A673 (cell line): ENCODE measurements at regions not wholly inside any gene's neighbourhood (a gene's known extent, or its start where the extent isn't known, plus 50 kb on each side); places are given as distances from the start of the nearest gene placed in this dataset.

Experiments used
- BruUV-seq: library from RNA; stranded (reverse); fragments of 400-500 nt; replicated peaks from 2 replicates; lab custom pipeline; 2021; lab: Mats Ljungman, UMichigan
- CTCF ChIA-PET: fragments of 300-600 bp; sonication (Branson Sonifier 250); formaldehyde crosslinking; loops from one replicate; lab custom pipeline; 2022; ENCODE audit warnings: antibody characterized with exemption; lab: Charles Lee
- POLR2A ChIA-PET: fragments of 300-600 bp; sonication (Branson Sonifier 250); formaldehyde crosslinking; loops from one replicate; lab custom pipeline; 2022; ENCODE audit warnings: antibody characterized with exemption; ENCODE audit not compliant: low non-redundant PET; lab: Charles Lee
- DNase-seq: peaks from one replicate; pipeline ENCODE4 v3.0.0-alpha.2; 2015; ENCODE audit warnings: low spot score
- H3K27ac ChIP-seq: fragments of 200-600 bp; sonication (generic); 2 replicates; pipeline ENCODE4 v1.5.1; 2016; ENCODE audit warnings: mixed run types, low read depth, mild to moderate bottlenecking, mixed read lengths, antibody characterized with exemption, low read length; ENCODE audit not compliant: poor library complexity, severe bottlenecking
- H3K27me3 ChIP-seq: fragments of 200-600 bp; sonication (generic); replicated peaks from 2 replicates; pipeline ENCODE4 v1.6.1; 2017; ENCODE audit warnings: mixed run types, low read depth, mild to moderate bottlenecking, mixed read lengths, antibody characterized with exemption, low read length; ENCODE audit not compliant: insufficient read depth, poor library complexity
- H3K36me3 ChIP-seq: fragments of 200-600 bp; sonication (generic); 2 replicates; pipeline ENCODE4 v1.6.1; 2016; ENCODE audit warnings: mixed run types, mild to moderate bottlenecking, mixed read lengths, antibody characterized with exemption, low read length; ENCODE audit not compliant: insufficient read depth, poor library complexity, severe bottlenecking
- H3K4me1 ChIP-seq: fragments of 200-600 bp; sonication (generic); 2 replicates; pipeline ENCODE4 v1.6.1; 2017; ENCODE audit warnings: mixed run types, mild to moderate bottlenecking, mixed read lengths, antibody characterized with exemption, low read length; ENCODE audit not compliant: insufficient read depth, poor library complexity, severe bottlenecking
- H3K4me3 ChIP-seq: fragments of 200-600 bp; sonication (generic); 2 replicates; pipeline ENCODE4 v1.5.1; 2016; ENCODE audit warnings: low read depth, mixed run types, mild to moderate bottlenecking, mixed read lengths, low read length; ENCODE audit not compliant: poor library complexity, severe bottlenecking
- H3K9me3 ChIP-seq: fragments of 200-600 bp; sonication (generic); 2 replicates; pipeline ENCODE4 v1.6.1; 2016; ENCODE audit warnings: mixed run types, low read depth, mild to moderate bottlenecking, mixed read lengths, antibody characterized with exemption, low read length; ENCODE audit not compliant: poor library complexity, severe bottlenecking
- EZH2 ChIP-seq: fragments of 200-600 bp; sonication (generic); IDR thresholded peaks from 2 replicates; pipeline ENCODE4 v1.6.1; 2017; ENCODE audit warnings: borderline replicate concordance, low read depth, mild to moderate bottlenecking, mixed read lengths, antibody characterized with exemption, low read length; ENCODE audit not compliant: poor library complexity, severe bottlenecking
- intact Hi-C: fragments of 100-400 bp; cut with micrococcal nuclease; formaldehyde crosslinking; loops from one replicate; pipeline ENCODE4 v1.10.0; 2022; ENCODE audit not compliant: unreplicated experiment
- TF ChIP-seq, protein P1 (sequence below): fragments of 300-800, 200-600 bp; sonication (generic); conservative IDR thresholded peaks from 2 replicates; pipeline ENCODE4 v1.5.1; 2017; ENCODE audit warnings: low read depth, mild to moderate bottlenecking, antibody characterized with exemption, low read length, moderate library complexity, mixed read lengths

DNA sequence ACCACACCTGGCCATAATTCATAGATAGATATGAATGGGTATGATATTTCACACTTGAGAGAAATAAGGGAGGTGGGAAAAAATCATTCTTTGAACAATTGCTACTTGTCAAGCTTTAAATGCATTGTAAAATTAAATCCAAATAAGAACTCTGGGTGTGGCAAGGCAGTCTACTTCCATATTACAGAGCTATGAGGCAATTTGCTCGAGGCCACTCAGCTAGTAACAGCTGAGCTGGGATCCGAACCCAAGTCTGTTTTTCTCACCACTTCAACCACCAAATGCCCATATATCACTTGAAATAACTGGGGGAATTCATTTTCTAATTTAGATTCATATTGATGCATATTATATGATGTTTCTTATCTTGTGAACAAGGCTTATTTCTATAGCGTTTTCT is 482.2 kb upstream of the ADAMTS9 start:
- H3K27ac ChIP-seq, result no peak overlapping the region

DNA sequence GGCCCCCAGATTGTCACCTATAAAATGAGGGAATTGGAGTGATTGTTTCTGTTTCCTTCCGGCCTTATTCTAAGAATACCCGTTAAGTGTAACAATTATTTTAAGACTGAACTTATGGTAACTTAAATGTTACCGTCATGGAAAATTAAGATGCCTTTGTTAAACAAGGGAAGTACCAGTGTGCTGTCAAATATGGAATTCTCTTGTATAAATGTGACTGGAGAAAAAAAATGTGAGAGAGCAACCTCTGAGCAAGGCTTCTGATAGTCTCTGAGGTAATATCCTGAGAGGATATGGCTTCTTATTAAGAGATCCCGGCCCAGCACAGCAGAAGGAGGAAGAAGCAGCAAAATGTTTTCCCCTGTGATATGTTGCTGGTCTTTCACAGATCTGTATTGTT is 480.7 kb upstream of the ADAMTS9 start:
- CTCF ChIA-PET, result no interaction called here
- DNase-seq, result peak; percentile 53
- H3K4me1 ChIP-seq, result no peaks in the 10 kb centered on the region
- no peaks in the 10 kb centered on the region for H3K9me3 ChIP-seq
- no peak overlapping the region for H3K4me3 ChIP-seq
- BruUV-seq, result no TSS peak
- POLR2A ChIA-PET, result no interaction called here
- no peaks in the 10 kb centered on the region for H3K36me3 ChIP-seq
- TF ChIP-seq EZH2, result no peak
- TF ChIP-seq, protein P1, sequence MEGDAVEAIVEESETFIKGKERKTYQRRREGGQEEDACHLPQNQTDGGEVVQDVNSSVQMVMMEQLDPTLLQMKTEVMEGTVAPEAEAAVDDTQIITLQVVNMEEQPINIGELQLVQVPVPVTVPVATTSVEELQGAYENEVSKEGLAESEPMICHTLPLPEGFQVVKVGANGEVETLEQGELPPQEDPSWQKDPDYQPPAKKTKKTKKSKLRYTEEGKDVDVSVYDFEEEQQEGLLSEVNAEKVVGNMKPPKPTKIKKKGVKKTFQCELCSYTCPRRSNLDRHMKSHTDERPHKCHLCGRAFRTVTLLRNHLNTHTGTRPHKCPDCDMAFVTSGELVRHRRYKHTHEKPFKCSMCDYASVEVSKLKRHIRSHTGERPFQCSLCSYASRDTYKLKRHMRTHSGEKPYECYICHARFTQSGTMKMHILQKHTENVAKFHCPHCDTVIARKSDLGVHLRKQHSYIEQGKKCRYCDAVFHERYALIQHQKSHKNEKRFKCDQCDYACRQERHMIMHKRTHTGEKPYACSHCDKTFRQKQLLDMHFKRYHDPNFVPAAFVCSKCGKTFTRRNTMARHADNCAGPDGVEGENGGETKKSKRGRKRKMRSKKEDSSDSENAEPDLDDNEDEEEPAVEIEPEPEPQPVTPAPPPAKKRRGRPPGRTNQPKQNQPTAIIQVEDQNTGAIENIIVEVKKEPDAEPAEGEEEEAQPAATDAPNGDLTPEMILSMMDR, result no peak
- no peak overlapping the region for H3K27ac ChIP-seq
- H3K27me3 ChIP-seq, result peaks cover 7% of the 10 kb centered on the region
- intact Hi-C loops, result loop anchor here (5.0 kb wide), 2 partner anchors 481 to 636 kb away; partner anchors contain the start of gene ADAMTS9

More for the DNA sequence above, 482.2 kb upstream of the ADAMTS9 start:
- TF ChIP-seq, protein P1, result no peak
- TF ChIP-seq EZH2, result no peak
- Histone ChIP-seq H3K4me3 (no peak overlapping the region), H3K27me3 (peaks cover under 1% of the 10 kb centered on the region), H3K36me3 (no peaks in the 10 kb centered on the region), H3K4me1 (no peaks in the 10 kb centered on the region), H3K9me3 (no peaks in the 10 kb centered on the region)
- POLR2A ChIA-PET, result no interaction called here
- no peak for DNase-seq
- intact Hi-C loops, result loop anchor here (5.0 kb wide), 2 partner anchors 483 to 638 kb away; partner anchors contain the start of gene ADAMTS9
- CTCF ChIA-PET, result no interaction called here
- no TSS peak for BruUV-seq

DNA sequence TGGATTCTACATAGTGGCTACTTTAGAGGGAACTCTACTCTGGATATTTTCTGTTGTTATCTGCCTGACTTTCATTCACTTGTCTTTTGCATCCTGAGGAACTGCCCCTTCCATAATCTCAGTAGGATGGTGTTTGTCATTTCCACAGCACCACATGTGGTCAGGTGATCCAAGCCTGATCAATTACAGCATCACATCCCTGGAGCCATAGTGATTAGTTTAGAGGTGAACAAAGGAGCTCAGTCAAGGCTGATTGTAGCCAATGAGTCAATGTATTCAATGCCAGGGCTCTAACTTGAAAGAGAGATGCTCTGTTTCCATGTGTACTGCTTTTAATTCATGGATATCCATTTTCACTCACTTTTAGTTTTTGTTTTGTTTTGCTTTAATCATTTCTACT is 478.7 kb upstream of the ADAMTS9 start:
- no TSS peak for BruUV-seq
- H3K27ac ChIP-seq, result no peak overlapping the region
- POLR2A ChIA-PET, result no interaction called here
- DNase-seq, result no peak
- no peaks in the 10 kb centered on the region for H3K36me3 ChIP-seq
- no peak overlapping the region for H3K4me3 ChIP-seq
- no peaks in the 10 kb centered on the region for H3K9me3 ChIP-seq
- CTCF ChIA-PET, result no interaction called here
- TF ChIP-seq, protein P1, result no peak
- TF ChIP-seq EZH2, result no peak
- H3K4me1 ChIP-seq, result no peaks in the 10 kb centered on the region
- H3K27me3 ChIP-seq, result peaks cover 7% of the 10 kb centered on the region
- intact Hi-C loops, result loop anchor here (5.0 kb wide), 2 partner anchors 479 to 634 kb away; partner anchors contain the start of gene ADAMTS9
